Fibroblast of peridontal ligament (primary cell): ENCODE measurements at regions not wholly inside any gene's neighbourhood (a gene's known extent, or its start where the extent isn't known, plus 50 kb on each side); places are given as distances from the start of the nearest gene placed in this dataset.

Experiments used
- DNase-seq: peaks from one replicate; pipeline ENCODE4 v3.0.0-alpha.2; 2010; ENCODE audit errors: extremely low read depth

DNA sequence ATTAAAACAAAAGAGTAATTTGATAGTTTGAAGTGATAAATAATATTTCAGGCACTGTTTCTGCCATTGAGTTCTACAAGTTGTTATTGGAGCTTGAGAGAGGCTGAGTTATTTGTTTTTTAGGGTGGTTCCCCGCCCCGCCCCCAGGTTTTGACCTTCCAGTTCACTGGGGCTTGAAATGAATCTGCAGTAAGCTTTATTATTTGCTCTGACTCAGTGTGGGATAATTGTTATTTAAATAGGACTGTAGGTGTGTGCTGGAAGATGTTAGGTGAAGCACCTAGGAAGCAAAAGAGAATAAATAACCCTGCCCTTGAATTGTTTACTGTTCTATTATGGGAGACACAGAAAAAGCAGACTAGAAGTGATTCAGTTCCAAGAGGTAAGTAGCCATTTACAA, 81.2 kb upstream of the KCNIP4 start:
- DNase-seq: no peak

DNA sequence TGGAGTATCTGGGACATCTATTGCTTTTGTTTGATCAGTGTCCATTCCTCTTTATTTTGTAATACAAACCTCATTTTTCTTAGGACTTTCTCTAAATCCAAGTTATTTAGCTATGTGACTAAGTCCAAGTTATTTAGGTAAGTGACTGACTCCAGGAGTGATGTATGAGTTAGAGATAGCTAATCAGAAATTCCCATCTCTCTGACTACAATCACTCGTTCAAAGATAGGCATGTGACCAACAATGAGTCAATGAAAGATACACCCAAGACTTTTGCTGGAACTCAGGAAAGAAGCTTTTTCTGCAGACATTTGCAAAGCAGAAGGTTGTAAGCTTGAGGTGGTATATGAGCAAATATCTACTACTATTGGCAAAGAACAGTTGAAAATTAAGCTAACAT, 72.5 kb upstream of the KCNIP4 start:
- no peak for DNase-seq

DNA sequence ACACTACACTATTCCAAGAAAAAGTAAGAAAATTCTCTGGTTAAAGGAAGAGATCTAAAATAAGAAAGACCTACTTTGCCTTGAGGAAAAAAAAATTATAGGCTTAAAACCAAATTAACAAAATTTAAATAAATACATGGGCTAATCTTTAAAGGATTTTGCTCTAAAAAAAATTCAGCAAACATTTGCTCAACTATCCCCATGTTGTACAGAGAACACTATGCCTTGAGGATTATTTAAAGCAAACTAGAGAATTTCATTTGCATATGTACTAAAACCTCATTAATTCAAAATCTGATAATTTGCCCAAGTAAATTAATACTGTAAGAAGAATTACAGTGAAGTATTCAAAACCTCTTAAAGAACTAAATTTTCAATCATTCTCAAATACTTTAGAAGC, 71.6 kb upstream of the KCNIP4 start:
- no peak for DNase-seq

DNA sequence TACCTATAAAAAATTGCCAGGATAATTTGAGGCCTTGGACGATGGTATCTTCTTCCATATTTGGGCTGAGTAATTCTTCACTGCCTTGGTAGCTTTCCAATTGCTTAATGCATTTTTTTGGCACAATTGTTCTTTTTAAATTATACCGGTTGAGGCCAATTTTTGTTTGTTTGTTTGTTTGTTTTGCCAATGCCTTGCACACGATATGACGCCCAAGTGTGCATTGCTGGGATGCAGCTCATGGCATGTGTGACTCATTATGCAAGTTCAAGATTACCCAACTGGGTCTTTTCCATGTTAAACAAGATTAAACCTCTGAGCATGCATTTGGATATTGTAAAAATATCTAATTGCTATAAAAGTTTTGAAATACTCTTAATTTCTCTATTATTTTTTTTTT, 71.1 kb upstream of the KCNIP4 start:
- no peak for DNase-seq

DNA sequence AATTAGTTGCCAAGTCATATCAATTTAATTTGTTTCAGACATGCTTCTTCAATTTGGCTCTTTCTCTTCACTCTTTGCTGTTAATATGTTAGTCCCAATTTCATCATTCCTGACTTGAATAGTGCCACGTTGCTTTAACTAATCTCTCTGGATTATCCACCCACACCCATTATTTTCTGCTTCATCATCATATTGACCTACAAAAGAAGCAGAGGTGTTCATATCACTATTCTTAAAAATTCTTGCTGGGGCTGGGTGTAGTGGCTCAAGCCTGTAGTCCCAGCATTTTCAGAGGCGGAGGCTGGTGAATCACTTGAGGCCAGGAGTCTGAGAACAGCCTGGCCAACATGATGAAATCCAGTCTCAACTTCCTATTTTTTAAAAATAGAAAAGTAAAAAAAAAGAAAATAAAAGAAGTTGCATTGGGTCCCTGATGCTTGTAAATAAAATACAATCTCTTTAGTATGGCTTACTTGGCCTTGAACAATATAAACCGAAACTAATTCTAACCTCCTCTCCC, 65.7 kb upstream of the KCNIP4 start:
- DNase-seq: no peak

DNA sequence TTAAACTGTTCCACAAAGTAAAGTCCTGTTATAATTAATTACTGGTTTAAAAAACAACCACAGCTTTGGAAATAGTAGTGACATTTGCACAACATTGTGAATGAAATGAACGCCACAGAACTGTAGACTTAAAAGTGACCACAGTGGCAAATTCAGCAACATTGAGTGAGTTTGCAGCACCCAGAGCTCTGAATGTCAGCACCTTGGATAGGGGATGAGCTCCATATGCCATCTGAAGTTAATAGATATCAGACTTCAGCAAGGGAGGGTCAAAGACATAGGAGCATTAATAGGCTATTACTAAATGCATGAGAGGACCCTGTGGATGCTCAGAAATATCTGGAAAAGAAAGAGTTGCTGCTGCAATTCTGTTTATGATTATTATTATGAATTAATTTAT, 55.3 kb upstream of the KCNIP4 start:
- no peak for DNase-seq
